SK-N-SH treated with all-trans-retinoic acid at 6 μM for 48 hours (cell line): ENCODE measurements at regions not wholly inside any gene's neighbourhood (a gene's known extent, or its start where the extent isn't known, plus 50 kb on each side); places are given as distances from the start of the nearest gene placed in this dataset.

ENCODE experiments used
- ARNTL ChIP-seq: fragments of 450-650 bp; formaldehyde crosslinking; IDR thresholded peaks from 2 replicates; pipeline ENCODE4 v1.5.0; 2020; ENCODE audit warnings: low read depth, mild to moderate bottlenecking, moderate library complexity, borderline replicate concordance
- ZFP3 ChIP-seq: fragments of 250-450 bp; sonication (Bioruptor Pico); IDR thresholded peaks from 2 replicates; pipeline ENCODE4 v1.5.0; 2020; ENCODE audit warnings: mild to moderate bottlenecking, moderate library complexity
- ZNF8 ChIP-seq: fragments of 450-650 bp; formaldehyde crosslinking; IDR thresholded peaks from 2 replicates; pipeline ENCODE4 v1.5.0; 2020; ENCODE audit warnings: mild to moderate bottlenecking, moderate library complexity

GRCh38 chr9:108413809-108414208, 442.0 kb downstream of the ACTL7B start:
- TF ChIP-seq ZFP3 = no peak
- no peak for TF ChIP-seq ARNTL
- TF ChIP-seq ZNF8 (CRISPR knock-in tag) = no peak
